HepG2 (cell line): ENCODE measurements at regions not wholly inside any gene's neighbourhood (a gene's known extent, or its start where the extent isn't known, plus 50 kb on each side); places are given as distances from the start of the nearest gene placed in this dataset.
"Not testable (repeated sequence)": the region's sequence is repeated elsewhere in the genome, so short reads cannot be mapped to it uniquely, and the experiment has no call there.

Experiments used
- ATAC-seq: fragments of 200-7000 bp; cut with Tn5 transposase; 3 replicates; pipeline ENCODE4 v1.9.1; 2020; ENCODE audit warnings: mild to moderate bottlenecking, moderate library complexity
- BruUV-seq: library from RNA; stranded (reverse); fragments of 400-500 nt; replicated peaks from 2 replicates; lab custom pipeline; 2021; lab: Mats Ljungman, UMichigan
- CTCF ChIA-PET: fragments of 300-600 bp; formaldehyde crosslinking; extraction: SDS; loops from one replicate; lab custom pipeline; 2021; ENCODE audit warnings: low total read pairs, inconsistent platforms, low intra/inter-chr PET ratio; lab: Yijun Ruan, JAX
- POLR2A ChIA-PET: fragments of 350-600 bp; sonication (Branson Sonifier 250); formaldehyde crosslinking; loops from one replicate; lab custom pipeline; 2020; ENCODE audit warnings: antibody characterized with exemption, inconsistent platforms; lab: Yijun Ruan, JAX
- DNase-seq: peaks from one replicate; pipeline ENCODE4 v3.0.0-alpha.2; 2015; ENCODE audit warnings: low spot score
- FAIRE-seq: peaks from 3 replicates; lab custom pipeline; 2011; peaks lifted over from hg19 to GRCh38; lab: Jason Lieb, UNC
- H2AFZ ChIP-seq: one replicate; pipeline ENCODE4 v1.6.1; 2011; ENCODE audit warnings: low read length, inconsistent platforms
- H3K27ac ChIP-seq: fragments of 300-600 bp; 3 replicates; pipeline ENCODE4 v1.8.0; 2011; ENCODE audit warnings: mixed run types, mild to moderate bottlenecking, mixed read lengths, low read length, inconsistent platforms; ENCODE audit not compliant: insufficient read depth; ENCODE audit errors: extremely low read length
- H3K27me3 ChIP-seq, 2 experiments: fragments of 200-600 bp in 1 of 2; 2 replicates in 1 of 2; 3 replicates in 1 of 2; pipeline versions ENCODE4 v1.6.0 to v1.8.0; 2011; ENCODE audit warnings: low read length in 2 of 2, mild to moderate bottlenecking in 2 of 2, moderate library complexity in 2 of 2, inconsistent platforms in 1 of 2; ENCODE audit not compliant: insufficient read depth in 2 of 2, control insufficient read depth in 1 of 2
- H3K36me3 ChIP-seq, 2 experiments: fragments of 200-600 bp in 1 of 2; replicated peaks in 1 of 2; 2 replicates in 1 of 2; 3 replicates in 1 of 2; pipeline versions ENCODE4 v1.5.1 to v1.8.0; 2011; ENCODE audit warnings: low read length in 2 of 2, inconsistent platforms in 1 of 2; ENCODE audit not compliant: insufficient read depth in 2 of 2, control insufficient read depth in 1 of 2
- H3K4me1 ChIP-seq: 2 replicates; pipeline ENCODE4 v1.5.1; 2012; ENCODE audit warnings: low read length, inconsistent platforms; ENCODE audit not compliant: insufficient read depth
- H3K4me2 ChIP-seq: 2 replicates; pipeline ENCODE4 v1.6.0; 2011; ENCODE audit warnings: low read depth, low read length, inconsistent platforms
- H3K4me3 ChIP-seq, 3 experiments: fragments of 200-600 bp in 1 of 3; sonication (generic), shearing (Covaris generic) in 1 of 3; replicated peaks in 1 of 3; 2 replicates each; pipeline ENCODE4 v1.5.1; 2011 to 2016; ENCODE audit warnings: low read length in 3 of 3, inconsistent platforms in 2 of 3, low read depth in 2 of 3, mild to moderate bottlenecking in 2 of 3, control low read depth in 1 of 3, mixed read lengths in 1 of 3; ENCODE audit not compliant: insufficient read depth in 1 of 3
- H3K79me2 ChIP-seq: one replicate; pipeline ENCODE4 v1.6.1; 2011; ENCODE audit warnings: low read length, inconsistent platforms; ENCODE audit not compliant: insufficient read depth
- H3K9ac ChIP-seq: 2 replicates; pipeline ENCODE4 v1.6.0; 2011; ENCODE audit warnings: mild to moderate bottlenecking, low read depth, low read length, inconsistent platforms; ENCODE audit not compliant: insufficient read depth
- H3K9me3 ChIP-seq: 2 replicates; pipeline ENCODE4 v1.5.1; 2012; ENCODE audit warnings: mild to moderate bottlenecking, low read length
- H4K20me1 ChIP-seq: 2 replicates; pipeline ENCODE4 v1.6.0; 2011; ENCODE audit warnings: inconsistent platforms, mild to moderate bottlenecking, low read length, moderate library complexity; ENCODE audit not compliant: insufficient read depth
- ATF2 ChIP-seq: sonication (generic); formaldehyde crosslinking; IDR thresholded peaks from 2 replicates; pipeline ENCODE4 v1.4.0; 2020; ENCODE audit warnings: missing genetic modification reagents
- CSRNP1 ChIP-seq: sonication (generic); formaldehyde crosslinking; IDR thresholded peaks from 2 replicates; pipeline ENCODE4 v1.8.1; 2023; ENCODE audit warnings: mild to moderate bottlenecking, missing genetic modification reagents
- EZH2 ChIP-seq: conservative IDR thresholded peaks from 2 replicates; pipeline ENCODE4 v1.6.1; 2012; ENCODE audit warnings: mild to moderate bottlenecking, low read depth, low read length, moderate library complexity
- FOXA1 ChIP-seq, 2 experiments: fragments of 450-650 bp in 1 of 2; sonication (generic) in 1 of 2; formaldehyde crosslinking in 1 of 2; IDR thresholded peaks; 2 replicates each; pipeline versions ENCODE4 v1.4.0 to v1.6.1; 2016 to 2020; ENCODE audit warnings: missing genetic modification reagents in 1 of 2
- HHEX ChIP-seq: IDR thresholded peaks from 2 replicates; pipeline ENCODE4 v1.6.1; 2016; ENCODE audit warnings: control low read depth
- MATR3 ChIP-seq: sonication (generic); formaldehyde crosslinking; IDR thresholded peaks from 2 replicates; pipeline ENCODE4 v1.4.0; 2020; ENCODE audit warnings: missing genetic modification reagents
- NFRKB ChIP-seq: fragments of 450-650 bp; IDR thresholded peaks from 2 replicates; pipeline ENCODE4 v1.6.1; 2017
- TGIF2 ChIP-seq: IDR thresholded peaks from 2 replicates; pipeline ENCODE4 v1.6.1; 2016; ENCODE audit warnings: control low read depth, missing compliant biosample characterization
- TP53 ChIP-seq: sonication (generic); formaldehyde crosslinking; conservative IDR thresholded peaks from 2 replicates; pipeline ENCODE4 v1.4.0; 2020; ENCODE audit warnings: missing genetic modification reagents
- ZFP1 ChIP-seq: IDR thresholded peaks from 2 replicates; pipeline ENCODE4 v1.6.1; 2016
- ZFYVE20 ChIP-seq: sonication (generic); formaldehyde crosslinking; IDR thresholded peaks from 2 replicates; pipeline ENCODE4 v1.8.0; 2023; ENCODE audit warnings: low read depth, mild to moderate bottlenecking, moderate library complexity, missing genetic modification reagents, borderline replicate concordance
- ZNF3 ChIP-seq: IDR thresholded peaks from 2 replicates; pipeline ENCODE4 v1.7.0; 2017; ENCODE audit warnings: inconsistent platforms
- ZNF343 ChIP-seq: sonication (generic); formaldehyde crosslinking; IDR thresholded peaks from 2 replicates; pipeline ENCODE4 v1.4.0; 2020; ENCODE audit warnings: mild to moderate bottlenecking, missing genetic modification reagents
- ZSCAN20 ChIP-seq: sonication (generic); formaldehyde crosslinking; IDR thresholded peaks from 2 replicates; pipeline ENCODE4 v1.4.0; 2020; ENCODE audit warnings: missing genetic modification reagents, mild to moderate bottlenecking, borderline replicate concordance
- WGBS: methylation state at CpG from one replicate; pipeline ENCODE4 v1.1.6; 2017; ENCODE audit warnings: low lambda C conversion rate; 5-methylcytosine and 5-hydroxymethylcytosine counted together
- in situ Hi-C: cut with HindIII; loops from 2 replicates; pipeline ENCODE4 v1.10.0; 2017; ENCODE audit warnings: low pct_unique_long_range_greater_than_20kb; ENCODE audit not compliant: extremely low pct_ligation_motif_present
- intact Hi-C: fragments of 100-400 bp; cut with micrococcal nuclease; formaldehyde crosslinking; loops from one replicate; pipeline ENCODE4 v1.10.0; 2022; ENCODE audit not compliant: unreplicated experiment

GRCh38 chr11:90698238-90698637 is 475.4 kb upstream of the CHORDC1 start (continued):
- TF ChIP-seq ZNF343 (CRISPR knock-in tag) = no peak
- no peak for TF ChIP-seq ZFYVE20
- TF ChIP-seq CSRNP1 = no peak

GRCh38 chr11:90675496-90675895 is 452.6 kb upstream of the CHORDC1 start:
- H3K36me3 ChIP-seq, DNase-seq, in situ Hi-C loops, H3K27me3 ChIP-seq, H4K20me1 ChIP-seq, CTCF ChIA-PET, POLR2A ChIA-PET, H3K27ac ChIP-seq, H3K4me2 ChIP-seq, H3K9ac ChIP-seq, H3K79me2 ChIP-seq, H2AFZ ChIP-seq, BruUV-seq, H3K4me1 ChIP-seq, H3K4me3 ChIP-seq, FAIRE-seq, ATAC-seq, intact Hi-C loops: not testable (repeated sequence)
- WGBS = 0% methylated on average over 1 of the region's 1 CpG
- peaks cover 37% of the 10 kb centered on the region for H3K9me3 ChIP-seq

GRCh38 chr11:90669094-90669493 is 446.2 kb upstream of the CHORDC1 start:
- in situ Hi-C loops (no loop called here), intact Hi-C loops (no loop called here)
- no peaks in the 10 kb centered on the region for H3K4me1 ChIP-seq
- BruUV-seq = no TSS peak
- ChIA-PET POLR2A (no interaction called here), CTCF (no interaction called here)
- no peaks in the 10 kb centered on the region for H3K27me3 ChIP-seq
- WGBS = 84% methylated on average over 2 of the region's 2 CpGs
- H3K36me3 ChIP-seq = no peaks in the 10 kb centered on the region
- no peak for DNase-seq
- H3K9me3 ChIP-seq = peaks cover 12% of the 10 kb centered on the region; the same call in 1 of the 2 replicates
- H3K27ac ChIP-seq = no peak overlapping the region
- no peak overlapping the region for H3K4me2 ChIP-seq
- no peak overlapping the region for H3K9ac ChIP-seq
- no peaks in the 10 kb centered on the region for H3K79me2 ChIP-seq
- FAIRE-seq = no peak
- ATAC-seq = no peak
- no peak overlapping the region for H2AFZ ChIP-seq
- TF ChIP-seq EZH2 (no peak), ZSCAN20 (no peak), NFRKB (no peak), FOXA1 (IDR thresholded peaks at IDR 0.05) (no peak), FOXA1 (CRISPR knock-in tag; IDR thresholded peaks at IDR 0.05) (no peak), TP53 (CRISPR knock-in tag) (no peak), ATF2 (CRISPR knock-in tag) (no peak), ZNF3 (CRISPR knock-in tag) (no peak), HHEX (CRISPR knock-in tag) (no peak), ZFP1 (CRISPR knock-in tag) (no peak), MATR3 (CRISPR knock-in tag) (no peak), TGIF2 (CRISPR knock-in tag) (no peak)
- TF ChIP-seq, all 625 proteins: peak for 0
- H4K20me1 ChIP-seq = no peaks in the 10 kb centered on the region
- H3K4me3 ChIP-seq = no peak overlapping the region
